ENCODE measurements at regions not wholly inside any gene's neighbourhood (a gene's known extent, or its start where the extent isn't known, plus 50 kb on each side); places are given as distances from the start of the nearest gene placed in this dataset.
"Not testable (repeated sequence)": the region's sequence is repeated elsewhere in the genome, so short reads cannot be mapped to it uniquely, and the experiment has no call there.

DNA sequence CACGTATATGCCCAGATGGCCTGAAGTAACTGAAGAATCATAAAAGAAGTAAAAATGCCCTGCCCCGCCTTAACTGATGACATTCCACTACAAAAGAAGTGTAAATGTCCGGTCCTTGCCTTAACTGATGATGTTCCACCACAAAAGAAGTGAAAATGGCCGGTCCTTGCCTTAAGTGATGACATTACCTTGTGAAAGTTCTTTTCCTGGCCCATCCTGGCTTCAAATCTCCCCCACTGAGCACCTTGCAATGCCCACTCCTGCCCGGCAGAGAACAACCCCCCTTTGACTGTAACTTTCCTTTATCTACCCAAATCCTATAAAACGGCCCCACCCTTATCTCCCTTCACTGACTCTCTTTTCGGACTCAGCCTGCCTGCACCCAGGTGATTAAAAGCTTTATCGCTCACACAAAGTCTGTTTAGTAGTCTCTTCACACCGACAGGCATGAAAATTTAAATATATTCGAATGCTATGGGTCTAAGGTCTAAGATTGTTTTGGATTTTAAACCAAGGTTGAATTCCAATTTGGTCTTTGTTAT is 329.3 kb upstream of the POT1 start:
- DNase-seq; H3K4me3 Mint-ChIP-seq (ENCODE audit: unreplicated experiment); H3K4me1 Mint-ChIP-seq (ENCODE audit: low read depth, unreplicated experiment); H3K9me3 ChIP-seq; H3K4me1 ChIP-seq; BruUV-seq (replicated peaks); H3K27me3 ChIP-seq (replicated peaks; ENCODE audit: control insufficient read depth, insufficient read depth, low read length); H3K36me3 Mint-ChIP-seq (ENCODE audit: insufficient read depth, unreplicated experiment); H3K27ac Mint-ChIP-seq (ENCODE audit: unreplicated experiment); H3K36me3 ChIP-seq (ENCODE audit: control insufficient read depth, insufficient read depth, low read length); intact Hi-C loops (cut with micrococcal nuclease; ENCODE audit: unreplicated experiment); H3K9me3 Mint-ChIP-seq (ENCODE audit: unreplicated experiment); CTCF ChIA-PET; H3K4me3 ChIP-seq (ENCODE audit: low read depth, low read length); POLR2A ChIA-PET: not testable (repeated sequence)
- H3K27me3 Mint-ChIP-seq (ENCODE audit: insufficient read depth, unreplicated experiment) = peaks cover 15% of the 10 kb centered on the region

DNA sequence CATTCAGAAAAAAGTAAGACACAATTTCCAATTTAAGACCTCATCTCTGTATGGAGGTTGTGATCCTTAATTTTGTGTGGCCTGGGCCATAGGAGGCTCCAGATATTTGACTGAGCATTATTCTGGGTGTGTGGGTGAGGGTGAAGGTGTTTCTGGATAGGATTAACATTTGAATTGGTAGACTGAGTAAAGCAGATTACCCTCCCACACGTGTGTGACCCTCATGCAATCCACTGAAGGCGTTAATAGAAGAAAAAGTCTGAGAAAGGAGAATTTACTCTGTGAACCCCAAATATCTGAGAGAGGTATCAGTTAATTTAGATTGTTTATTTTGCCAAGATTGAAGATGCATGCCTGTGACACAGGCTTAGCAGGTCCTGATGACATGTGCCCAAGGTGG is 328.0 kb upstream of the POT1 start:
- Histone ChIP-seq H3K27me3 (replicated peaks; ENCODE audit: control insufficient read depth, insufficient read depth, low read length) (no peaks in the 10 kb centered on the region), H3K4me1 (no peaks in the 10 kb centered on the region), H3K36me3 (ENCODE audit: control insufficient read depth, insufficient read depth, low read length) (no peaks in the 10 kb centered on the region), H3K4me3 (ENCODE audit: low read depth, low read length) (no peak overlapping the region), H3K9me3 (no peaks in the 10 kb centered on the region)
- Mint-ChIP-seq H3K4me1 (ENCODE audit: low read depth, unreplicated experiment) (no peaks in the 10 kb centered on the region), H3K27ac (ENCODE audit: unreplicated experiment) (no peak overlapping the region), H3K27me3 (ENCODE audit: insufficient read depth, unreplicated experiment) (peaks cover 18% of the 10 kb centered on the region), H3K36me3 (ENCODE audit: insufficient read depth, unreplicated experiment) (no peaks in the 10 kb centered on the region), H3K4me3 (ENCODE audit: unreplicated experiment) (no peak overlapping the region), H3K9me3 (ENCODE audit: unreplicated experiment) (no peaks in the 10 kb centered on the region)
- no peak for DNase-seq
- POLR2A ChIA-PET = no interaction called here
- BruUV-seq (replicated peaks) = no TSS peak
- TF ChIP-seq, protein P1, sequence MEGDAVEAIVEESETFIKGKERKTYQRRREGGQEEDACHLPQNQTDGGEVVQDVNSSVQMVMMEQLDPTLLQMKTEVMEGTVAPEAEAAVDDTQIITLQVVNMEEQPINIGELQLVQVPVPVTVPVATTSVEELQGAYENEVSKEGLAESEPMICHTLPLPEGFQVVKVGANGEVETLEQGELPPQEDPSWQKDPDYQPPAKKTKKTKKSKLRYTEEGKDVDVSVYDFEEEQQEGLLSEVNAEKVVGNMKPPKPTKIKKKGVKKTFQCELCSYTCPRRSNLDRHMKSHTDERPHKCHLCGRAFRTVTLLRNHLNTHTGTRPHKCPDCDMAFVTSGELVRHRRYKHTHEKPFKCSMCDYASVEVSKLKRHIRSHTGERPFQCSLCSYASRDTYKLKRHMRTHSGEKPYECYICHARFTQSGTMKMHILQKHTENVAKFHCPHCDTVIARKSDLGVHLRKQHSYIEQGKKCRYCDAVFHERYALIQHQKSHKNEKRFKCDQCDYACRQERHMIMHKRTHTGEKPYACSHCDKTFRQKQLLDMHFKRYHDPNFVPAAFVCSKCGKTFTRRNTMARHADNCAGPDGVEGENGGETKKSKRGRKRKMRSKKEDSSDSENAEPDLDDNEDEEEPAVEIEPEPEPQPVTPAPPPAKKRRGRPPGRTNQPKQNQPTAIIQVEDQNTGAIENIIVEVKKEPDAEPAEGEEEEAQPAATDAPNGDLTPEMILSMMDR (IDR thresholded peaks at IDR 0.05; ENCODE audit: insufficient read depth in 1 of 2, low read depth in 1 of 2, low read length in 1 of 2, severe bottlenecking in 1 of 2, unreplicated experiment in 1 of 2) = no peak
- intact Hi-C loops (cut with micrococcal nuclease; ENCODE audit: unreplicated experiment) = no loop called here
- CTCF ChIA-PET = no interaction called here

DNA sequence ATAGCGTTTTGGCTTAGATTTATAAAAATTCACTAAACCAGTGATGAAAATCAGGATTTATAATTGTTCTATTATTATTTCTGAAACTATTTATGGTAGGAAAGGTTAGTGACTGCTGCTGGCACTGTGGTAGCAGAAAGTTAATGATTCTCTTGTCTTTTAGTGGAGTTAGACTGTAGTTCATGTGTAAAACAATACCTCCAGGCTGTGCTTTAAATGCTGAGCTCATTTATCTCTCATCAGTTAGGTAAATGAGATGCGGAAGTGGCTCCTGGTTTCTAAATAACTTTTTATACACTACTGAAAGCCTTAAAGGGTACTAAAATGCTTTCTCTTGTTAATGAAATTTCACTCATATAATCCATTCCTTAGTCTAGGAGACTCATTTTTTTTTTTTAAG is 326.8 kb upstream of the POT1 start:
- ChIA-PET CTCF (interaction anchor here (0.7 kb wide), 1 partner anchor 124 kb away, joined by 3 read pairs; no protein-coding TSS in a partner anchor), POLR2A (no interaction called here)
- Mint-ChIP-seq H3K27me3 (ENCODE audit: insufficient read depth, unreplicated experiment) (peaks cover 20% of the 10 kb centered on the region), H3K36me3 (ENCODE audit: insufficient read depth, unreplicated experiment) (no peaks in the 10 kb centered on the region), H3K27ac (ENCODE audit: unreplicated experiment) (no peak overlapping the region), H3K4me1 (ENCODE audit: low read depth, unreplicated experiment) (no peaks in the 10 kb centered on the region), H3K4me3 (ENCODE audit: unreplicated experiment) (no peak overlapping the region), H3K9me3 (ENCODE audit: unreplicated experiment) (no peaks in the 10 kb centered on the region)
- H3K27me3 ChIP-seq (replicated peaks; ENCODE audit: control insufficient read depth, insufficient read depth, low read length) = no peaks in the 10 kb centered on the region
- H3K4me3 ChIP-seq (ENCODE audit: low read depth, low read length) = no peak overlapping the region
- no peaks in the 10 kb centered on the region for H3K4me1 ChIP-seq
- no peak for DNase-seq
- TF ChIP-seq, protein P1 (IDR thresholded peaks at IDR 0.05; ENCODE audit: insufficient read depth in 1 of 2, low read depth in 1 of 2, low read length in 1 of 2, severe bottlenecking in 1 of 2, unreplicated experiment in 1 of 2) = no peak
- intact Hi-C loops (cut with micrococcal nuclease; ENCODE audit: unreplicated experiment) = no loop called here
- BruUV-seq (replicated peaks) = no TSS peak
- H3K36me3 ChIP-seq (ENCODE audit: control insufficient read depth, insufficient read depth, low read length) = no peaks in the 10 kb centered on the region
- H3K9me3 ChIP-seq = no peaks in the 10 kb centered on the region

DNA sequence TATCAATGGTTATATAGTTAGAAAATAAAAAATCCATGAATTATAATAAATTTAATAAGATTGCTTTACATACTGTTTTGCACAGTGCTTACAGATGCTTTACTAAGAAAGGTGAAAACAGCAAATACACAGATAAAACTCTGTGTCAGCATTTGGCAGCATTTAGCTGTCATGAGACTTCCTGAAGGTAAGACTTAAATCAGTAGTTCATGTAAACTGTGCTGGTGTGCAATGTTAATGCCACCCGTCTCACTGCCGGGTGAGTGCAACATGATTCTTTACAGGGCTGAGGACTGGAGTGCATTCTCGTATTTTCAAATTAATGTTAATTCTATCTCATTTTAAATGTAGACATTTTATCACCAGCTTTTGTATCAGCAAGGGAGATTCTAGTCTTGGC is 326.2 kb upstream of the POT1 start:
- BruUV-seq (replicated peaks) = no TSS peak
- Histone ChIP-seq H3K4me3 (ENCODE audit: low read depth, low read length) (no peak overlapping the region), H3K9me3 (no peaks in the 10 kb centered on the region), H3K27me3 (replicated peaks; ENCODE audit: control insufficient read depth, insufficient read depth, low read length) (no peaks in the 10 kb centered on the region), H3K36me3 (ENCODE audit: control insufficient read depth, insufficient read depth, low read length) (no peaks in the 10 kb centered on the region), H3K4me1 (no peaks in the 10 kb centered on the region)
- TF ChIP-seq, protein P1 (IDR thresholded peaks at IDR 0.05; ENCODE audit: insufficient read depth in 1 of 2, low read depth in 1 of 2, low read length in 1 of 2, severe bottlenecking in 1 of 2, unreplicated experiment in 1 of 2) = no peak
- Mint-ChIP-seq H3K4me3 (ENCODE audit: unreplicated experiment) (no peak overlapping the region), H3K9me3 (ENCODE audit: unreplicated experiment) (no peaks in the 10 kb centered on the region), H3K27ac (ENCODE audit: unreplicated experiment) (no peak overlapping the region), H3K27me3 (ENCODE audit: insufficient read depth, unreplicated experiment) (peaks cover 16% of the 10 kb centered on the region), H3K36me3 (ENCODE audit: insufficient read depth, unreplicated experiment) (no peaks in the 10 kb centered on the region), H3K4me1 (ENCODE audit: low read depth, unreplicated experiment) (no peaks in the 10 kb centered on the region)
- ChIA-PET POLR2A (no interaction called here), CTCF (no interaction called here)
- DNase-seq = no peak
- intact Hi-C loops (cut with micrococcal nuclease; ENCODE audit: unreplicated experiment) = no loop called here

Data from Caco-2 (cell line).